GM19455 (cell line): ENCODE measurements at regions not wholly inside any gene's neighbourhood (a gene's known extent, or its start where the extent isn't known, plus 50 kb on each side); places are given as distances from the start of the nearest gene placed in this dataset.
"Not testable (repeated sequence)": the region's sequence is repeated elsewhere in the genome, so short reads cannot be mapped to it uniquely, and the experiment has no call there.

Experiments
- ATAC-seq: cut with Tn5 transposase; IDR thresholded peaks from one replicate; pipeline ENCODE4 v1.9.1; 2021; ENCODE audit not compliant: unreplicated experiment

GRCh38 chr15:81939604-81940440, 106.0 kb downstream of the MEX3B start:
- no peak for ATAC-seq

GRCh38 chr15:81937189-81937588, 108.6 kb downstream of the MEX3B start:
- no peak for ATAC-seq

GRCh38 chr15:81930582-81931369, 115.0 kb downstream of the MEX3B start:
- no peak for ATAC-seq

GRCh38 chr15:81929557-81929956, 116.3 kb downstream of the MEX3B start:
- ATAC-seq = no peak

GRCh38 chr15:81926981-81927380, 118.8 kb downstream of the MEX3B start:
- ATAC-seq = no peak

GRCh38 chr15:81924729-81925128, 121.1 kb downstream of the MEX3B start:
- ATAC-seq = no peak

GRCh38 chr15:81923561-81924350, 122.1 kb downstream of the MEX3B start:
- no peak for ATAC-seq

- ATAC-seq = no peak
Measured at GRCh38 chr15:81922143-81922542, 123.7 kb downstream of the MEX3B start.

GRCh38 chr15:81921163-81921562, 124.7 kb downstream of the MEX3B start:
- no peak for ATAC-seq

GRCh38 chr15:81918767-81919166, 127.1 kb downstream of the MEX3B start:
- not testable (repeated sequence) for ATAC-seq

GRCh38 chr15:81916451-81916850, 129.4 kb downstream of the MEX3B start:
- no peak for ATAC-seq

GRCh38 chr15:81915990-81916389, 129.8 kb downstream of the MEX3B start:
- no peak for ATAC-seq

- ATAC-seq = no peak
Measured at GRCh38 chr15:81914734-81915256, 131.0 kb downstream of the MEX3B start.

GRCh38 chr15:81914333-81914732, 131.5 kb downstream of the MEX3B start:
- ATAC-seq = no peak

GRCh38 chr15:81911022-81911971, 134.5 kb downstream of the MEX3B start:
- ATAC-seq = no peak

GRCh38 chr15:81910355-81911021, 135.3 kb downstream of the MEX3B start:
- ATAC-seq = no peak

GRCh38 chr15:81909011-81909358, 136.8 kb downstream of the MEX3B start:
- no peak for ATAC-seq

GRCh38 chr15:81908111-81908510, 137.7 kb downstream of the MEX3B start:
- ATAC-seq = no peak

- no peak for ATAC-seq
Measured at GRCh38 chr15:81907521-81907920, 138.3 kb downstream of the MEX3B start.

GRCh38 chr15:81905889-81906288, 139.9 kb downstream of the MEX3B start:
- ATAC-seq = no peak
